ENCODE measurements at regions not wholly inside any gene's neighbourhood (a gene's known extent, or its start where the extent isn't known, plus 50 kb on each side); places are given as distances from the start of the nearest gene placed in this dataset.

GRCh38 chr7:17552373-17552772 lies 253.9 kb downstream of the AHR start:
- TF ChIP-seq, protein P1, sequence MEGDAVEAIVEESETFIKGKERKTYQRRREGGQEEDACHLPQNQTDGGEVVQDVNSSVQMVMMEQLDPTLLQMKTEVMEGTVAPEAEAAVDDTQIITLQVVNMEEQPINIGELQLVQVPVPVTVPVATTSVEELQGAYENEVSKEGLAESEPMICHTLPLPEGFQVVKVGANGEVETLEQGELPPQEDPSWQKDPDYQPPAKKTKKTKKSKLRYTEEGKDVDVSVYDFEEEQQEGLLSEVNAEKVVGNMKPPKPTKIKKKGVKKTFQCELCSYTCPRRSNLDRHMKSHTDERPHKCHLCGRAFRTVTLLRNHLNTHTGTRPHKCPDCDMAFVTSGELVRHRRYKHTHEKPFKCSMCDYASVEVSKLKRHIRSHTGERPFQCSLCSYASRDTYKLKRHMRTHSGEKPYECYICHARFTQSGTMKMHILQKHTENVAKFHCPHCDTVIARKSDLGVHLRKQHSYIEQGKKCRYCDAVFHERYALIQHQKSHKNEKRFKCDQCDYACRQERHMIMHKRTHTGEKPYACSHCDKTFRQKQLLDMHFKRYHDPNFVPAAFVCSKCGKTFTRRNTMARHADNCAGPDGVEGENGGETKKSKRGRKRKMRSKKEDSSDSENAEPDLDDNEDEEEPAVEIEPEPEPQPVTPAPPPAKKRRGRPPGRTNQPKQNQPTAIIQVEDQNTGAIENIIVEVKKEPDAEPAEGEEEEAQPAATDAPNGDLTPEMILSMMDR (IDR thresholded peaks at IDR 0.05; ENCODE audit: borderline replicate concordance, control extremely low read depth, extremely low read depth, insufficient read depth, missing control alignments), result no peak
- no peak for DNase-seq (ENCODE audit: low spot score)
- in situ Hi-C loops (cut with MboI; ENCODE audit: low sequenced_read_pairs, unreplicated experiment), result no loop called here

DNA sequence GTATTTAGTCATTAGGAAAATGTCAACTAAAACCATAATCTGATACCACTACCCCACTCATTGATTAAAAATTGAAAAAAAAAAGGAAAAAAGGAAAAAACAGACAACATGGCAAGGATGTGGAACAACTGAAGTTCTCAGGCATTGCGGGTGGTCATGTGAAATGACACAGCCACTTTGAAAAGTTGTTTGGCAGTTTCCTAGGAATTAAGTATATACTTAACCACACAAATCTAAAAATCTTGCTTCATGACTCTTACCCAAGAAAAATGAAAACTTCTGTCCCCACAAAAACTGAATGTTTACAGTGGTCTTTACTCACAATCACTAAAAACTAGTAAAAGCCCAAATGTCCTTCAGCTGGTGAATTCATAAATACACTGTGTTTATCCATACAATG lies 254.5 kb downstream of the AHR start:
- in situ Hi-C loops (cut with MboI; ENCODE audit: low sequenced_read_pairs, unreplicated experiment), result no loop called here
- DNase-seq (ENCODE audit: low spot score), result no peak
- TF ChIP-seq, protein P1 (IDR thresholded peaks at IDR 0.05; ENCODE audit: borderline replicate concordance, control extremely low read depth, extremely low read depth, insufficient read depth, missing control alignments), result no peak

- DNase-seq (ENCODE audit: low spot score), result no peak
- TF ChIP-seq, protein P1 (IDR thresholded peaks at IDR 0.05; ENCODE audit: borderline replicate concordance, control extremely low read depth, extremely low read depth, insufficient read depth, missing control alignments), result no peak
- in situ Hi-C loops (cut with MboI; ENCODE audit: low sequenced_read_pairs, unreplicated experiment), result no loop called here
Measured at GRCh38 chr7:17554341-17555015, 256.0 kb downstream of the AHR start.

GRCh38 chr7:17556247-17556956 lies 257.9 kb downstream of the AHR start:
- TF ChIP-seq, protein P1 (IDR thresholded peaks at IDR 0.05; ENCODE audit: borderline replicate concordance, control extremely low read depth, extremely low read depth, insufficient read depth, missing control alignments), result no peak
- DNase-seq (ENCODE audit: low spot score), result no peak
- in situ Hi-C loops (cut with MboI; ENCODE audit: low sequenced_read_pairs, unreplicated experiment), result no loop called here

GRCh38 chr7:17557251-17557671 lies 258.8 kb downstream of the AHR start:
- no peak for DNase-seq (ENCODE audit: low spot score)
- in situ Hi-C loops (cut with MboI; ENCODE audit: low sequenced_read_pairs, unreplicated experiment), result no loop called here
- TF ChIP-seq, protein P1 (IDR thresholded peaks at IDR 0.05; ENCODE audit: borderline replicate concordance, control extremely low read depth, extremely low read depth, insufficient read depth, missing control alignments), result no peak

- no peak for DNase-seq (ENCODE audit: low spot score)
- in situ Hi-C loops (cut with MboI; ENCODE audit: low sequenced_read_pairs, unreplicated experiment), result no loop called here
- TF ChIP-seq, protein P1 (IDR thresholded peaks at IDR 0.05; ENCODE audit: borderline replicate concordance, control extremely low read depth, extremely low read depth, insufficient read depth, missing control alignments), result no peak
Measured at GRCh38 chr7:17558135-17558534, 259.7 kb downstream of the AHR start.

Data from GM13976 (cell line).